ENCODE measurements at regions not wholly inside any gene's neighbourhood (a gene's known extent, or its start where the extent isn't known, plus 50 kb on each side); places are given as distances from the start of the nearest gene placed in this dataset.

GRCh38 chr10:58054881-58055280, 212.8 kb downstream of the IPMK start:
- TF ChIP-seq CTCF (IDR thresholded peaks at IDR 0.05; ENCODE audit: insufficient read depth, missing control alignments), result no peak
- DNase-seq (ENCODE audit: insufficient read length, low spot score), result no peak
- FAIRE-seq, result no peak

- DNase-seq (ENCODE audit: insufficient read length, low spot score) (no peak), FAIRE-seq (no peak)
- no peak for TF ChIP-seq CTCF (IDR thresholded peaks at IDR 0.05; ENCODE audit: insufficient read depth, missing control alignments)
Observed at GRCh38 chr10:58052772-58053171, 214.9 kb downstream of the IPMK start.

- FAIRE-seq (no peak), DNase-seq (ENCODE audit: insufficient read length, low spot score) (no peak)
- TF ChIP-seq CTCF (IDR thresholded peaks at IDR 0.05; ENCODE audit: insufficient read depth, missing control alignments), result no peak
Observed at GRCh38 chr10:58050575-58050974, 217.1 kb downstream of the IPMK start.

GRCh38 chr10:58048936-58049335, 218.8 kb downstream of the IPMK start:
- TF ChIP-seq CTCF (IDR thresholded peaks at IDR 0.05; ENCODE audit: insufficient read depth, missing control alignments), result no peak
- FAIRE-seq (no peak), DNase-seq (ENCODE audit: insufficient read length, low spot score) (no peak)

- DNase-seq (ENCODE audit: insufficient read length, low spot score) (no peak), FAIRE-seq (no peak)
- no peak for TF ChIP-seq CTCF (IDR thresholded peaks at IDR 0.05; ENCODE audit: insufficient read depth, missing control alignments)
Observed at GRCh38 chr10:58044072-58044471, 223.6 kb downstream of the IPMK start.

- TF ChIP-seq CTCF (IDR thresholded peaks at IDR 0.05; ENCODE audit: insufficient read depth, missing control alignments), result no peak
- DNase-seq (ENCODE audit: insufficient read length, low spot score), result no peak
- no peak for FAIRE-seq
Observed at GRCh38 chr10:58041901-58042300, 225.8 kb downstream of the IPMK start.

GRCh38 chr10:58030208-58030607, 237.5 kb downstream of the IPMK start:
- FAIRE-seq (no peak), DNase-seq (ENCODE audit: insufficient read length, low spot score) (no peak)
- no peak for TF ChIP-seq CTCF (IDR thresholded peaks at IDR 0.05; ENCODE audit: insufficient read depth, missing control alignments)

Measured in D721Med (cell line).